ENCODE measurements at regions not wholly inside any gene's neighbourhood (a gene's known extent, or its start where the extent isn't known, plus 50 kb on each side); places are given as distances from the start of the nearest gene placed in this dataset.

DNA sequence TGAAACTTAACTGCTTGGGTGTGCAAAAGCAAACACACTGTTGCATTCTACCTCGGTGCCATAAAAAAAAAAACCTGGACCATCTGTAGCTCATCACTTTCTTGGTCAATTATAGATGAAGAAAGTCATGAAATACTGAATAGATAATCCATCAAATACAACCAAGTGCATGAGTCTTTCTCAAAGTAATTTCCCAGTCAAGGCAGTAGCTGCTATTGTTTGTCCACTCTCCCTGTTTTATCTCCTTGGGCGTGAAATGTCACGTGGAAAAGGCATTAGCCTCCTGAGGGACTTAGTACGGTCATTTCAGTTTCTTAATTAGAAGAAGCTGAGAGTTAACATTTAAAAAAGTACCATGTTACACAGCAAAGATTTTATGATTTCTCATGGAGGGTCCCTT is 1697.9 kb downstream of the PCDH9 start:
- no peak overlapping the region for H3K4me3 ChIP-seq (ENCODE audit: low read depth, low read length)
- TF ChIP-seq, protein P1, sequence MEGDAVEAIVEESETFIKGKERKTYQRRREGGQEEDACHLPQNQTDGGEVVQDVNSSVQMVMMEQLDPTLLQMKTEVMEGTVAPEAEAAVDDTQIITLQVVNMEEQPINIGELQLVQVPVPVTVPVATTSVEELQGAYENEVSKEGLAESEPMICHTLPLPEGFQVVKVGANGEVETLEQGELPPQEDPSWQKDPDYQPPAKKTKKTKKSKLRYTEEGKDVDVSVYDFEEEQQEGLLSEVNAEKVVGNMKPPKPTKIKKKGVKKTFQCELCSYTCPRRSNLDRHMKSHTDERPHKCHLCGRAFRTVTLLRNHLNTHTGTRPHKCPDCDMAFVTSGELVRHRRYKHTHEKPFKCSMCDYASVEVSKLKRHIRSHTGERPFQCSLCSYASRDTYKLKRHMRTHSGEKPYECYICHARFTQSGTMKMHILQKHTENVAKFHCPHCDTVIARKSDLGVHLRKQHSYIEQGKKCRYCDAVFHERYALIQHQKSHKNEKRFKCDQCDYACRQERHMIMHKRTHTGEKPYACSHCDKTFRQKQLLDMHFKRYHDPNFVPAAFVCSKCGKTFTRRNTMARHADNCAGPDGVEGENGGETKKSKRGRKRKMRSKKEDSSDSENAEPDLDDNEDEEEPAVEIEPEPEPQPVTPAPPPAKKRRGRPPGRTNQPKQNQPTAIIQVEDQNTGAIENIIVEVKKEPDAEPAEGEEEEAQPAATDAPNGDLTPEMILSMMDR (IDR thresholded peaks at IDR 0.05; ENCODE audit: borderline replicate concordance, insufficient read depth, low read depth, low read length): no peak

DNA sequence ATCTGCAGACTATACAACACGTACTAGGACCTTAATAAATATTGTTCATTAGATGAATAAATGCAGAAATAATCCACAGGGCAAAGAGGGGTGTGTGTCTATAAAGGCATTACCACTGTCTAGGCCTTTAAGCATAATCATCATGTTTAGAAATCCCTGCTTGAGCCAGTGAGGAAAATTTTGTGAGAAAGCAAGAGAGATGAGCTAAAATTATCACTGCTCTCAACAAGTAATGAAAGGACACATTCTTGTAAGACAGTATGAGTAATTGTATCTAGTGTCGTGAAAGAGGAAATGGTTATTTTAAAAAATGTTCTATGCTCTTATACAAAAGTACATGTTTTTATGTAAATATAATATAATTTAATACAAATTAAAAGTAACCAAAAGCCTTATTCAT is 1699.4 kb downstream of the PCDH9 start:
- no peak overlapping the region for H3K4me3 ChIP-seq (ENCODE audit: low read depth, low read length)
- TF ChIP-seq, protein P1 (IDR thresholded peaks at IDR 0.05; ENCODE audit: borderline replicate concordance, insufficient read depth, low read depth, low read length): no peak

DNA sequence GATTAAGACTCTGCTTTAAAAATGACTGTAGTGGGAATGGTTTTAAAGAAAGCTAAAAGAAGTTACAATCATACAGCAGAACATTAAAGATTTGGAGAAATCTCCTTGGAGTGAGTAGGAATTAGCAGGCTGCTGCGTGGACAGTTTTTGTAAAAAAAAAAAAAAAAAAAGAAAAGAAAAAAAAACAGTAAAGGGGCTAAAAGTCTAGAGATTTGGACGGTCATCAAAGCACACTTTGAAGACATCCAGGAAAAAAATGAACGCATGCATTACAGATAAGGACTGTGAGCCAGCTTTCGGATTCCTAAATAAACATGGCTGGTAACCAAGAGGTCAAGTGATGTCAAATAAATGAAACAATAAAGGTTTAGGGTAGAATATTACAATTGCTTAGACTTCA is 1700.6 kb downstream of the PCDH9 start:
- H3K4me3 ChIP-seq (ENCODE audit: low read depth, low read length): no peak overlapping the region
- TF ChIP-seq, protein P1 (IDR thresholded peaks at IDR 0.05; ENCODE audit: borderline replicate concordance, insufficient read depth, low read depth, low read length): no peak

DNA sequence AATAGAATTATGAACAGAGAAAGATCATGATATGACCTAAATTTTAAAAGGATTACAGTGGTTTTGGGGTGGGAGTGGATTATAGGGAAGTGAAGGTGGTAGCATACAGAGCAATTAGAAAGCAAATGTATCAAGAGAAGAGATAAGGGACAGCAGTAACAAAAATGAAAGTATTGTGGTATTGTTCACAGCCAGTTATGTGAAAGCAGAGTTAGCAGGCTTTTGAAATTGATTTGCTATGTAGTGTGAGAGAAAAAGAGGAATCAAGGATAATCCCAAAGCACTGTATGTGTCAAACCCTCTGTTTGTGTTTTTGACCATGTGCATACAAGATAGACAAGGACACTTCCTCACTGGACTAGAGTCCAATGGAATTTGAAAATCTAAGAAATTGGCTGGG is 1721.4 kb downstream of the PCDH9 start:
- TF ChIP-seq, protein P1 (IDR thresholded peaks at IDR 0.05; ENCODE audit: borderline replicate concordance, insufficient read depth, low read depth, low read length): no peak
- H3K4me3 ChIP-seq (ENCODE audit: low read depth, low read length): no peak overlapping the region

DNA sequence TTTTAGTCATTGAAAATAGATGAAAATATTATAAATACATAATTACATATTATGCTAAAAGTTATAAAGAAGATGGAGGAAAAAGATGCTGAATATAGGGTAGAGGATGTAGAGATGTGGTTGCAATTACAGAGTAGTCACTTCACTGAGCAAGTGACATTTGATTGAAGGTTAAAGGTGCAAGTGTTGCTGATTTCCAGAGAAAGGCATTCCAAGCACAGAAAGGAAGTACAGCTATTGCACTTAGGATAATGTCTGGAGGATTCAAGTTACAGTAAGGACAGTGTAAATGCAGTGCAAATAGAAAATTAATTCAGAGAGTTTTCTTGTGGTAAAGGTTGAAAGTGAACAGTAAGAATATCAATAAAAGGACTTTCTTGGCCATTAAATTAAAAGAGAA is 1721.8 kb downstream of the PCDH9 start:
- TF ChIP-seq, protein P1 (IDR thresholded peaks at IDR 0.05; ENCODE audit: borderline replicate concordance, insufficient read depth, low read depth, low read length): no peak
- H3K4me3 ChIP-seq (ENCODE audit: low read depth, low read length): no peak overlapping the region

DNA sequence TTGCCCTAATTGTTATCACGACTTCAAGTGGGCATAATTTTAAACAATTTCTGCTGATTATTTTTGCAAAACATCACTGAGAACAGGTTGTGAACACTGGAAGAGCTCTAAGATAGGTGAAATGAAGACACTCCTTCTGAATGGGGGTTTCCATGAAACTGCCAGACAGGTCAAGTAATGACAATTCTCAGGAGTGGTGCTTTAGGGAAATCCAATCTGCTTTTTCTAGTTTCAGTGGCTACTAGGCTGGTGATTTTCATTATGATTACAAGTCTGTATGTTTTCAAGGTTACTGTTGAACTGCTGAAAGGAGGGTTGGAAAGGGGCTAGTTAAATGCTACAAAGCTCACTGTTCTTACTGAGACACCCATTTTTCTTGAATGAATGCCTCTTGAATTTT is 1724.2 kb downstream of the PCDH9 start:
- H3K4me3 ChIP-seq (ENCODE audit: low read depth, low read length): no peak overlapping the region
- TF ChIP-seq, protein P1 (IDR thresholded peaks at IDR 0.05; ENCODE audit: borderline replicate concordance, insufficient read depth, low read depth, low read length): no peak

DNA sequence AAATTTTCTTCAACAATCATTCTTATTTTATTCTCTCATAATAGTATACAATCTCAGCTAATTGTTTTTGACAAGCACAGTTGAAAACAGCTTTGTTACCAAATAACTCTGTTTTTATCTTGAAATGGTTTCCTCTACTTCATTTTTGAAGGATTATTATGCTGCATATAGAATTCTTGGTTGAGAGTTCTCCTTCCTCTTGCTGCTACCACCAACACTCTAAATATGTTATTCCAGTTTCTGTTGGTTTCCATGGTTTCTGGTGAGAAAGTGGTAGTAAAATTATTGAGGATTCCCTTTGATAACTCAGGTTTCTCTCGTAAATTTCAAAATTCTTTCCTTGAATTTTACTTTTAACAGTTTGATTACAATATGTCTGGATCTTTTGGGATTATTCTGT is 1725.9 kb downstream of the PCDH9 start:
- TF ChIP-seq, protein P1 (IDR thresholded peaks at IDR 0.05; ENCODE audit: borderline replicate concordance, insufficient read depth, low read depth, low read length): no peak
- H3K4me3 ChIP-seq (ENCODE audit: low read depth, low read length): no peak overlapping the region
